SK-N-MC (cell line): ENCODE measurements at regions not wholly inside any gene's neighbourhood (a gene's known extent, or its start where the extent isn't known, plus 50 kb on each side); places are given as distances from the start of the nearest gene placed in this dataset.

Source experiments
- EZH2 ChIP-seq: fragments of 200-600 bp; sonication (generic); IDR thresholded peaks from one replicate; pipeline ENCODE4 v1.6.1; 2017; ENCODE audit warnings: antibody characterized with exemption
- FOXP2 ChIP-seq: optimal IDR thresholded peaks from 2 replicates; pipeline ENCODE3; 2011; ENCODE audit warnings: mild to moderate bottlenecking, moderate library complexity; ENCODE audit not compliant: insufficient read depth; ENCODE audit errors: extremely low read length, control extremely low read depth
- POLR2AphosphoS5 ChIP-seq: IDR thresholded peaks from 2 replicates; pipeline ENCODE4 v1.6.1; 2012; ENCODE audit warnings: mild to moderate bottlenecking, low read depth, low read length, borderline replicate concordance

DNA sequence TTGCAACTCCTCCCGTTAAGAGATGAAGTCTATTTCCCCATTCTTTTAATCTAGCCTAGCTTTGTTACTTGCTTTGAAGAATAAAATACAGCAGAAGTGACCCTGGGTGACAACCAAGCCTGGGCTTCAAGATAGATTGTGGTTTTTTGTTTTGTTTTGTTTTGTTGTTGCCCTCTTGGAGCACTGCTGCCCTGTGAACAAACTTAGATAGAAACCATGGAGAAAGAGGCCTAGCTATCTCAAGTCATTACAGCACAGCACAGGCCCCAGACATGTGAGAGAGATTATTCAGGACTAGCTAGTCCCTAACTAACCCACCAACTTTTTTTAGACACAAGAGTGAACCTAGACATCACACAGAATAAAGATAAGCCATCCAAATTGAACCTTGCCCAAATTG, 475.2 kb downstream of the EPHA7 start:
- TF ChIP-seq POLR2AphosphoS5 (no peak), EZH2 (no peak), FOXP2 (no peak)
